GM23338 (cell line): ENCODE measurements at regions not wholly inside any gene's neighbourhood (a gene's known extent, or its start where the extent isn't known, plus 50 kb on each side); places are given as distances from the start of the nearest gene placed in this dataset.

Experiments
- ATAC-seq: fragments of 200-7000 bp; cut with Tn5 transposase; 3 replicates; pipeline ENCODE4 v1.9.1; 2020
- DNase-seq: peaks from one replicate; pipeline ENCODE4 v3.0.0-alpha.2; 2015; ENCODE audit warnings: low spot score
- H2AFZ ChIP-seq: fragments of 200-600 bp; sonication (generic); 2 replicates; pipeline ENCODE4 v1.8.0; 2016; ENCODE audit warnings: antibody characterized with exemption, mild to moderate bottlenecking, moderate library complexity
- H3F3A ChIP-seq: fragments of 200-600 bp; sonication (generic); replicated peaks from 2 replicates; pipeline ENCODE4 v1.8.0; 2017; ENCODE audit warnings: antibody characterized with exemption, mixed run types, low read depth
- H3K27ac ChIP-seq: fragments of 200-600 bp; sonication (generic); 2 replicates; pipeline ENCODE4 v1.6.1; 2016; ENCODE audit warnings: low read depth
- H3K27me3 ChIP-seq: fragments of 200-600 bp; sonication (generic); 2 replicates; pipeline ENCODE4 v1.8.0; 2016; ENCODE audit warnings: mild to moderate bottlenecking, mixed run types, moderate library complexity; ENCODE audit not compliant: insufficient read depth
- H3K36me3 ChIP-seq: fragments of 200-600 bp; sonication (generic); 2 replicates; pipeline ENCODE4 v1.8.0; 2016; ENCODE audit warnings: mild to moderate bottlenecking; ENCODE audit not compliant: insufficient read depth
- H3K4me1 ChIP-seq: fragments of 200-600 bp; sonication (generic); 2 replicates; pipeline ENCODE4 v1.8.0; 2016; ENCODE audit warnings: mild to moderate bottlenecking, moderate library complexity; ENCODE audit not compliant: insufficient read depth
- H3K4me2 ChIP-seq: fragments of 200-600 bp; sonication (generic); 2 replicates; pipeline ENCODE4 v1.7.1; 2017; ENCODE audit warnings: mixed run types
- H3K4me3 ChIP-seq: fragments of 200-600 bp; sonication (generic); 2 replicates; pipeline ENCODE4 v1.6.1; 2016; ENCODE audit warnings: mixed run types
- H3K79me2 ChIP-seq: fragments of 200-600 bp; sonication (generic); replicated peaks from 2 replicates; pipeline ENCODE4 v1.8.0; 2017; ENCODE audit warnings: mild to moderate bottlenecking; ENCODE audit not compliant: insufficient read depth
- H3K9me2 ChIP-seq: fragments of 200-600 bp; sonication (generic); 2 replicates; pipeline ENCODE4 v1.8.0; 2017; ENCODE audit not compliant: insufficient read depth
- H4K20me1 ChIP-seq: fragments of 200-600 bp; sonication (generic); replicated peaks from 2 replicates; pipeline ENCODE4 v1.8.0; 2017; ENCODE audit warnings: mild to moderate bottlenecking; ENCODE audit not compliant: insufficient read depth
- H3K27ac Mint-ChIP-seq: 2 replicates; pipeline ENCODE4 v1.8.0; 2020; ENCODE audit warnings: inconsistent platforms, mild to moderate bottlenecking, moderate library complexity, mixed read lengths
- H3K27me3 Mint-ChIP-seq: 3 replicates; pipeline ENCODE4 v1.8.0; 2022; ENCODE audit warnings: low read depth, mild to moderate bottlenecking, moderate library complexity, mixed read lengths, inconsistent platforms; ENCODE audit not compliant: insufficient read depth, poor library complexity
- H3K36me3 Mint-ChIP-seq: 3 replicates; pipeline ENCODE4 v1.8.0; 2021; ENCODE audit warnings: low read depth, mild to moderate bottlenecking, inconsistent platforms, moderate library complexity, mixed read lengths
- H3K4me1 Mint-ChIP-seq: 3 replicates; pipeline ENCODE4 v1.8.0; 2020; ENCODE audit warnings: mild to moderate bottlenecking, inconsistent platforms, mixed read lengths
- H3K4me3 Mint-ChIP-seq: 3 replicates; pipeline ENCODE4 v1.8.0; 2021; ENCODE audit warnings: moderate library complexity, mild to moderate bottlenecking, inconsistent platforms, mixed read lengths
- H3K9me3 Mint-ChIP-seq: 3 replicates; pipeline ENCODE4 v1.8.0; 2020; ENCODE audit warnings: moderate library complexity, mild to moderate bottlenecking, inconsistent platforms, mixed read lengths
- CREB1 ChIP-seq: fragments of 250-450 bp; sonication (Bioruptor Pico); IDR thresholded peaks from 2 replicates; pipeline ENCODE4 v1.5.0; 2020; ENCODE audit warnings: low read depth, mild to moderate bottlenecking, moderate library complexity
- EZH2 ChIP-seq: fragments of 200-600 bp; sonication (generic); IDR thresholded peaks from one replicate; pipeline ENCODE4 v1.8.0; 2017; ENCODE audit warnings: antibody characterized with exemption, mild to moderate bottlenecking, low read depth; ENCODE audit not compliant: unreplicated experiment
- POLR2AphosphoS5 ChIP-seq: IDR thresholded peaks from 2 replicates; pipeline ENCODE4 v1.6.1; 2016; ENCODE audit warnings: antibody characterized with exemption, low read depth
- TF ChIP-seq, protein P1 (sequence below): IDR thresholded peaks from 2 replicates; pipeline ENCODE4 v1.6.1; 2016; ENCODE audit warnings: antibody characterized with exemption
- TF ChIP-seq, protein P2 (sequence below): IDR thresholded peaks from one replicate; pipeline ENCODE4 v1.6.1; 2018; ENCODE audit warnings: antibody characterized with exemption; ENCODE audit not compliant: unreplicated experiment
- TF ChIP-seq, protein P3 (sequence below), 2 experiments: fragments of 200-600 bp in 1 of 2; sonication (generic) in 1 of 2; conservative IDR thresholded peaks; 2 replicates each; pipeline versions ENCODE4 v1.5.1 to v1.6.1; 2016 to 2017; ENCODE audit warnings: antibody characterized with exemption in 2 of 2, low read depth in 2 of 2, mild to moderate bottlenecking in 2 of 2, moderate library complexity in 1 of 2

DNA sequence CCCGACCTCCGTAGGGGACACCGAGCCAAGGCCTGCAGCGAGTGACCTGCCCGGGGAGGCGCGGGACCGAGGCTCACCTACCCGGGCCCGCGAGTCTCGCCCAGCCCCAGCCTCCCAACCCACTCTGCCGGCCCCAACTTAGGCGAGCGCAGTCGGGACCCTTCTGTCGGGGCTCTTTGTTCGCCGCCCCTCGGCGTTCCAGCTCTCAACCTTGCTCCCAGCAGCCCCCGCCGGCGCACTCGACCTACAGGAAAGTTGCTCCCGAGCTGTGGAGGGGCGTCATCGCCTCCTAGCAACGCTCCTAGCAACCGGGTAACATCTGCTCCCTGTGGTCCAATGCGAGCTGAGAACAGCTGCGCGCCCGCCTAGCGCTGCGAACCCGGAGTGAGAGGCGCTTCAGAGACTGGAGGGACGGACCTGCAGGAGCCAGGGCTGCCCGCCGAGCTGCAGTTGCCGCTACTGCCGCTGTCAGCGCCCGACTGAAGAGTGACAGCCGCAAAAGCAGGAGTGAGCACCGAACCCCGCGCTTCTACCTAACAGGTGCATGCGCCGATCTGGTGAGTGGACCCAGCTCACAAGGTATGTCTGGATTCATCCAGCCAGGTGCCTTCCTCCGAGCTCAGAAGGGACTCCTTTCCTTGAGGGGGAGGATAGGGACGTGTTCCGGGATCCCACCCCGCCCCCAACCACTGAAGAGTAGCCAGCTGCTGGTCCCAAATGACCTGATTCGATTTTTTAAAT is 355.0 kb downstream of the SNAPC1 start:
- Histone ChIP-seq H2AFZ (peak overlapping the region; percentile 97), H3K4me3 (peak overlapping the region; percentile 79), H3K4me1 (peaks cover 9% of the 10 kb centered on the region; the same call in 1 of the 2 replicates), H3K9me2 (no peaks in the 10 kb centered on the region), H3K27me3 (peaks cover 58% of the 10 kb centered on the region), H3K4me2 (peak overlapping the region; percentile 82), H3F3A (no peaks in the 10 kb centered on the region), H4K20me1 (no peaks in the 10 kb centered on the region), H3K36me3 (no peaks in the 10 kb centered on the region), H3K27ac (no peak overlapping the region), H3K79me2 (no peaks in the 10 kb centered on the region)
- Mint-ChIP-seq H3K27me3 (peaks cover 28% of the 10 kb centered on the region), H3K4me3 (peak overlapping the region; percentile 84), H3K36me3 (no peaks in the 10 kb centered on the region), H3K27ac (no peak overlapping the region), H3K4me1 (peaks cover 15% of the 10 kb centered on the region), H3K9me3 (no peaks in the 10 kb centered on the region)
- peak; percentile 98 for ATAC-seq
- peak; percentile 99 for DNase-seq
- TF ChIP-seq POLR2AphosphoS5 (no peak), CREB1 (CRISPR knock-in tag) (no peak)
- TF ChIP-seq, protein P1, sequence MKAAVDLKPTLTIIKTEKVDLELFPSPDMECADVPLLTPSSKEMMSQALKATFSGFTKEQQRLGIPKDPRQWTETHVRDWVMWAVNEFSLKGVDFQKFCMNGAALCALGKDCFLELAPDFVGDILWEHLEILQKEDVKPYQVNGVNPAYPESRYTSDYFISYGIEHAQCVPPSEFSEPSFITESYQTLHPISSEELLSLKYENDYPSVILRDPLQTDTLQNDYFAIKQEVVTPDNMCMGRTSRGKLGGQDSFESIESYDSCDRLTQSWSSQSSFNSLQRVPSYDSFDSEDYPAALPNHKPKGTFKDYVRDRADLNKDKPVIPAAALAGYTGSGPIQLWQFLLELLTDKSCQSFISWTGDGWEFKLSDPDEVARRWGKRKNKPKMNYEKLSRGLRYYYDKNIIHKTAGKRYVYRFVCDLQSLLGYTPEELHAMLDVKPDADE: no peak
- TF ChIP-seq, protein P2, sequence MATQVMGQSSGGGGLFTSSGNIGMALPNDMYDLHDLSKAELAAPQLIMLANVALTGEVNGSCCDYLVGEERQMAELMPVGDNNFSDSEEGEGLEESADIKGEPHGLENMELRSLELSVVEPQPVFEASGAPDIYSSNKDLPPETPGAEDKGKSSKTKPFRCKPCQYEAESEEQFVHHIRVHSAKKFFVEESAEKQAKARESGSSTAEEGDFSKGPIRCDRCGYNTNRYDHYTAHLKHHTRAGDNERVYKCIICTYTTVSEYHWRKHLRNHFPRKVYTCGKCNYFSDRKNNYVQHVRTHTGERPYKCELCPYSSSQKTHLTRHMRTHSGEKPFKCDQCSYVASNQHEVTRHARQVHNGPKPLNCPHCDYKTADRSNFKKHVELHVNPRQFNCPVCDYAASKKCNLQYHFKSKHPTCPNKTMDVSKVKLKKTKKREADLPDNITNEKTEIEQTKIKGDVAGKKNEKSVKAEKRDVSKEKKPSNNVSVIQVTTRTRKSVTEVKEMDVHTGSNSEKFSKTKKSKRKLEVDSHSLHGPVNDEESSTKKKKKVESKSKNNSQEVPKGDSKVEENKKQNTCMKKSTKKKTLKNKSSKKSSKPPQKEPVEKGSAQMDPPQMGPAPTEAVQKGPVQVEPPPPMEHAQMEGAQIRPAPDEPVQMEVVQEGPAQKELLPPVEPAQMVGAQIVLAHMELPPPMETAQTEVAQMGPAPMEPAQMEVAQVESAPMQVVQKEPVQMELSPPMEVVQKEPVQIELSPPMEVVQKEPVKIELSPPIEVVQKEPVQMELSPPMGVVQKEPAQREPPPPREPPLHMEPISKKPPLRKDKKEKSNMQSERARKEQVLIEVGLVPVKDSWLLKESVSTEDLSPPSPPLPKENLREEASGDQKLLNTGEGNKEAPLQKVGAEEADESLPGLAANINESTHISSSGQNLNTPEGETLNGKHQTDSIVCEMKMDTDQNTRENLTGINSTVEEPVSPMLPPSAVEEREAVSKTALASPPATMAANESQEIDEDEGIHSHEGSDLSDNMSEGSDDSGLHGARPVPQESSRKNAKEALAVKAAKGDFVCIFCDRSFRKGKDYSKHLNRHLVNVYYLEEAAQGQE: no peak
- TF ChIP-seq, protein P3, sequence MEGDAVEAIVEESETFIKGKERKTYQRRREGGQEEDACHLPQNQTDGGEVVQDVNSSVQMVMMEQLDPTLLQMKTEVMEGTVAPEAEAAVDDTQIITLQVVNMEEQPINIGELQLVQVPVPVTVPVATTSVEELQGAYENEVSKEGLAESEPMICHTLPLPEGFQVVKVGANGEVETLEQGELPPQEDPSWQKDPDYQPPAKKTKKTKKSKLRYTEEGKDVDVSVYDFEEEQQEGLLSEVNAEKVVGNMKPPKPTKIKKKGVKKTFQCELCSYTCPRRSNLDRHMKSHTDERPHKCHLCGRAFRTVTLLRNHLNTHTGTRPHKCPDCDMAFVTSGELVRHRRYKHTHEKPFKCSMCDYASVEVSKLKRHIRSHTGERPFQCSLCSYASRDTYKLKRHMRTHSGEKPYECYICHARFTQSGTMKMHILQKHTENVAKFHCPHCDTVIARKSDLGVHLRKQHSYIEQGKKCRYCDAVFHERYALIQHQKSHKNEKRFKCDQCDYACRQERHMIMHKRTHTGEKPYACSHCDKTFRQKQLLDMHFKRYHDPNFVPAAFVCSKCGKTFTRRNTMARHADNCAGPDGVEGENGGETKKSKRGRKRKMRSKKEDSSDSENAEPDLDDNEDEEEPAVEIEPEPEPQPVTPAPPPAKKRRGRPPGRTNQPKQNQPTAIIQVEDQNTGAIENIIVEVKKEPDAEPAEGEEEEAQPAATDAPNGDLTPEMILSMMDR (conservative IDR thresholded peaks at IDR 0.05; ENCODE audit: low read depth in 2 of 2): peak; percentile 35 to 42

DNA sequence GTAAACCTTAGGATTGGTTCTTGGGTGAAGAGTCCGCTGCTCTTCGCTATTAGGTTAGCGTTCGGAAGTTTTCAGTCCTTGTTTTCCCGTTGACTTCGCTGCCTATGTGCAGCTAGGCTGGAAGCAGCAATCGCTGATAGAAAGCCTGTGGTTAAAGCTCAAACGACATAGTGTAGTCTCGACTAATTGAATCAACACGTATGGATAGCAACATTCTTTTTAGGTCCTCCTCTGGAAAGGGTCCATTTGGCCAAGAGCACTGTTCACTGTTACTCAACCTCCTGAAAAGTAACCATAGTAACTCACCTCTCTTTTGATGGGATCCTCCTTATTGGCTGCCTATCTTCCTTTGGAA is 355.5 kb downstream of the SNAPC1 start:
- Mint-ChIP-seq H3K27ac (no peak overlapping the region), H3K9me3 (no peaks in the 10 kb centered on the region), H3K4me1 (peaks cover 15% of the 10 kb centered on the region), H3K4me3 (peak overlapping the region; percentile 84), H3K27me3 (peaks cover 28% of the 10 kb centered on the region), H3K36me3 (no peaks in the 10 kb centered on the region)
- Histone ChIP-seq H3K27ac (no peak overlapping the region), H3K4me2 (peak overlapping the region; percentile 82), H3K36me3 (no peaks in the 10 kb centered on the region), H4K20me1 (no peaks in the 10 kb centered on the region), H3F3A (no peaks in the 10 kb centered on the region), H3K4me1 (peaks cover 9% of the 10 kb centered on the region; the same call in 1 of the 2 replicates), H3K27me3 (peaks cover 58% of the 10 kb centered on the region), H3K79me2 (no peaks in the 10 kb centered on the region), H3K9me2 (no peaks in the 10 kb centered on the region), H2AFZ (peak overlapping the region; percentile 87; the same call in 1 of the 2 replicates), H3K4me3 (peak overlapping the region; percentile 79)
- ATAC-seq (no peak), DNase-seq (no peak)
- TF ChIP-seq, protein P3 (conservative IDR thresholded peaks at IDR 0.05; ENCODE audit: low read depth in 2 of 2): no peak
- TF ChIP-seq, protein P2: no peak
- TF ChIP-seq EZH2: no peak
